ENCODE measurements at regions not wholly inside any gene's neighbourhood (a gene's known extent, or its start where the extent isn't known, plus 50 kb on each side); places are given as distances from the start of the nearest gene placed in this dataset.
A peak's percentile ranks its signal among the peaks of the same experiment; 100 is the strongest.

GRCh38 chr12:124389138-124389724, 94.3 kb downstream of the RFLNA start:
- peaks cover 9 to 52% (median 35%) of the 10 kb centered on the region in 5 donors for H3K4me1 ChIP-seq (ENCODE audit: control insufficient read depth in 5 of 5, insufficient read depth in 5 of 5, low read length in 5 of 5)
- no peak for TF ChIP-seq CTCF (IDR thresholded peaks at IDR 0.05; ENCODE audit: control extremely low read depth, extremely low read depth)

GRCh38 chr12:124388679-124389137, 93.8 kb downstream of the RFLNA start:
- no peak for TF ChIP-seq CTCF (IDR thresholded peaks at IDR 0.05; ENCODE audit: control extremely low read depth, extremely low read depth)
- peak overlapping the region; percentile 91 to 97 for H3K27ac ChIP-seq (ENCODE audit: low read depth in 1 of 2, low read length in 1 of 2)
- 2 to 14% methylated on average over 33 to 39 of the region's 39 CpGs for WGBS, 2 donors
- no peak overlapping the region for H3K9ac ChIP-seq (ENCODE audit: insufficient read depth in 1 of 2, low read length in 2 of 2)
- H3K9me3 ChIP-seq (ENCODE audit: control insufficient read depth in 4 of 4, insufficient read depth in 3 of 4, low read length in 3 of 4), result no peaks in the 10 kb centered on the region
- H3K27me3 ChIP-seq (ENCODE audit: control insufficient read depth in 3 of 3, insufficient read depth in 3 of 3, low read length in 2 of 3), result no peaks in the 10 kb centered on the region
- ATAC-seq (ENCODE audit: insufficient read depth, low FRiP score), result peak; percentile 65
- DNase-seq, result peak; percentile 90 to 95 (median 94)
- H3K4me3 ChIP-seq, result peak overlapping the region; percentile 40
- peaks cover 9 to 47% (median 35%) of the 10 kb centered on the region in 5 donors for H3K4me1 ChIP-seq (ENCODE audit: control insufficient read depth in 5 of 5, insufficient read depth in 5 of 5, low read length in 5 of 5)
- peaks cover 0 to 19% (median 4%) of the 10 kb centered on the region in 4 donors for H3K36me3 ChIP-seq (ENCODE audit: control insufficient read depth in 4 of 4, insufficient read depth in 4 of 4, low read length in 4 of 4)

More at GRCh38 chr12:124389138-124389724, 94.3 kb downstream of the RFLNA start:
- Histone ChIP-seq H3K27ac (ENCODE audit: low read depth in 1 of 2, low read length in 1 of 2) (peak overlapping the region; percentile 91 to 97), H3K27me3 (ENCODE audit: control insufficient read depth in 3 of 3, insufficient read depth in 3 of 3, low read length in 2 of 3) (no peaks in the 10 kb centered on the region), H3K9ac (ENCODE audit: insufficient read depth in 1 of 2, low read length in 2 of 2) (no peak overlapping the region), H3K4me3 (peak overlapping the region; percentile 31), H3K36me3 (ENCODE audit: control insufficient read depth in 4 of 4, insufficient read depth in 4 of 4, low read length in 4 of 4) (peaks cover 0 to 18% (median 4%) of the 10 kb centered on the region in 4 donors), H3K9me3 (ENCODE audit: control insufficient read depth in 4 of 4, insufficient read depth in 3 of 4, low read length in 3 of 4) (no peaks in the 10 kb centered on the region)
- ATAC-seq (ENCODE audit: insufficient read depth, low FRiP score), result peak; percentile 45
- DNase-seq, result peak; percentile 78 to 84 (median 83)
- WGBS, 2 donors, result 7 to 14% methylated on average over 38 to 39 of the region's 39 CpGs

GRCh38 chr12:124388038-124388671, 93.3 kb downstream of the RFLNA start:
- Histone ChIP-seq H3K27me3 (ENCODE audit: control insufficient read depth in 3 of 3, insufficient read depth in 3 of 3, low read length in 2 of 3) (no peaks in the 10 kb centered on the region), H3K4me1 (ENCODE audit: control insufficient read depth in 5 of 5, insufficient read depth in 5 of 5, low read length in 5 of 5) (peaks cover 3 to 42% (median 35%) of the 10 kb centered on the region in 5 donors), H3K27ac (ENCODE audit: low read depth in 1 of 2, low read length in 1 of 2) (peak overlapping the region; percentile 71 to 76), H3K4me3 (peak overlapping the region; percentile 40), H3K9ac (ENCODE audit: insufficient read depth in 1 of 2, low read length in 2 of 2) (no peak overlapping the region), H3K36me3 (ENCODE audit: control insufficient read depth in 4 of 4, insufficient read depth in 4 of 4, low read length in 4 of 4) (peaks cover 0 to 21% (median 9%) of the 10 kb centered on the region in 4 donors), H3K9me3 (ENCODE audit: control insufficient read depth in 4 of 4, insufficient read depth in 3 of 4, low read length in 3 of 4) (no peaks in the 10 kb centered on the region)
- ATAC-seq (ENCODE audit: insufficient read depth, low FRiP score) (no peak), DNase-seq (no peak)
- 53 to 59% methylated on average over 15 of the region's 15 CpGs for WGBS, 2 donors
- TF ChIP-seq CTCF (IDR thresholded peaks at IDR 0.05; ENCODE audit: control extremely low read depth, extremely low read depth), result no peak
